ENCODE measurements at regions not wholly inside any gene's neighbourhood (a gene's known extent, or its start where the extent isn't known, plus 50 kb on each side); places are given as distances from the start of the nearest gene placed in this dataset.
"Not testable (repeated sequence)": the region's sequence is repeated elsewhere in the genome, so short reads cannot be mapped to it uniquely, and the experiment has no call there.

DNA sequence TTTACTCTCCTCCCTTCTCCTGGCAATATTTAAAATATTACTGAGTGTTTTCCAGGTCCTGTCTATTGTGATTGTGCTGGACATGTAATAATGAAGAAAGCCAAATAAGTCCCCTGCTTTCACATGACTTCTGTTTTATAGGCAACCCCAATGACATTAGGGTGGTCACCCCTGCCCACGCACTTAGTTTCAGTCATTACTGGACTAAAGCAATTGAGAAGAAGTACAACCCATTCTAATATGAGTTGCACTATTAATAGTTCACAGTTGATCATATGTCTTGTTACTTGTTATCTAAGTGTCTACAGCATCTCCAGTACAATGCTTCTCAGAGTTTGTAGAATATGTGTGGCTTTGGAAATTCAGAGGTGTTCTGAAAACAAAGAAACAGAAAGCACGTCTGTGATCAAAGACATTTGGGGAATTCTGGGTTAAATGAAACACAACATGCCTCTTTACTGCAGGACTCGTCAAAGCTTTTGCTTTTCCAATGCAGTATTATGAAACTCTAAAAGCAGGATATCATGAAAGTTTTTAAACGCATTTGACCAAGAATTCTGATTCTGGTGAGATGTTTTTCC is 789.5 kb downstream of the DHX35 start:
- intact Hi-C loops (cut with micrococcal nuclease): no loop called here
- TF ChIP-seq, protein P1, sequence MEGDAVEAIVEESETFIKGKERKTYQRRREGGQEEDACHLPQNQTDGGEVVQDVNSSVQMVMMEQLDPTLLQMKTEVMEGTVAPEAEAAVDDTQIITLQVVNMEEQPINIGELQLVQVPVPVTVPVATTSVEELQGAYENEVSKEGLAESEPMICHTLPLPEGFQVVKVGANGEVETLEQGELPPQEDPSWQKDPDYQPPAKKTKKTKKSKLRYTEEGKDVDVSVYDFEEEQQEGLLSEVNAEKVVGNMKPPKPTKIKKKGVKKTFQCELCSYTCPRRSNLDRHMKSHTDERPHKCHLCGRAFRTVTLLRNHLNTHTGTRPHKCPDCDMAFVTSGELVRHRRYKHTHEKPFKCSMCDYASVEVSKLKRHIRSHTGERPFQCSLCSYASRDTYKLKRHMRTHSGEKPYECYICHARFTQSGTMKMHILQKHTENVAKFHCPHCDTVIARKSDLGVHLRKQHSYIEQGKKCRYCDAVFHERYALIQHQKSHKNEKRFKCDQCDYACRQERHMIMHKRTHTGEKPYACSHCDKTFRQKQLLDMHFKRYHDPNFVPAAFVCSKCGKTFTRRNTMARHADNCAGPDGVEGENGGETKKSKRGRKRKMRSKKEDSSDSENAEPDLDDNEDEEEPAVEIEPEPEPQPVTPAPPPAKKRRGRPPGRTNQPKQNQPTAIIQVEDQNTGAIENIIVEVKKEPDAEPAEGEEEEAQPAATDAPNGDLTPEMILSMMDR (IDR thresholded peaks at IDR 0.05): no peak
- peaks cover 16% of the 10 kb centered on the region for H3K9me3 Mint-ChIP-seq
- no peak for ATAC-seq
- H3K4me1 Mint-ChIP-seq (ENCODE audit: low read depth): no peaks in the 10 kb centered on the region
- POLR2A ChIA-PET: no interaction called here
- no peak overlapping the region for H3K4me3 Mint-ChIP-seq
- no peaks in the 10 kb centered on the region for H3K36me3 Mint-ChIP-seq (ENCODE audit: low read depth)
- DNase-seq: no peak
- no peak overlapping the region for H3K27ac Mint-ChIP-seq
- CTCF ChIA-PET: no interaction called here
- no peaks in the 10 kb centered on the region for H3K27me3 Mint-ChIP-seq

DNA sequence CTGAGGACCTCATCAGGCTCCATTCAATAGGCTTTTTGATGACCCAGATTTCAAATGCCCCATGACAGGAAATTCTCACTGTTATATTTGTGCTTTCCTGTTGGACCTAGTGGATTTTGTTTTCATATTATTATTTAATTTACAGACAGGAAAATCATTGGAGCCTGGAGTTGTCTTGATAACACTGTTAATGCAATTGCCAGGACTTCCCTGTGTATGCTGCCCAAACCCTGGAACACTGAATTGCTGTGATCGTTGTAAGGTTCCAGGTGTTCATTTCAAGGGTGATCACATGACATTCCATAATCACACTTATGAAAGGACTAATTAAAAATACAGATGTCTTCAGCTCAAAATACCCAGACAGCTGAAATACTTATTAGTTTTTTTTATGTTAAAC is 783.2 kb downstream of the DHX35 start:
- Mint-ChIP-seq H3K4me3 (no peak overlapping the region), H3K27ac (no peak overlapping the region), H3K36me3 (ENCODE audit: low read depth) (no peaks in the 10 kb centered on the region), H3K9me3 (peaks cover 16% of the 10 kb centered on the region), H3K4me1 (ENCODE audit: low read depth) (no peaks in the 10 kb centered on the region), H3K27me3 (no peaks in the 10 kb centered on the region)
- DNase-seq (no peak), ATAC-seq (no peak)
- TF ChIP-seq, protein P1 (IDR thresholded peaks at IDR 0.05): no peak
- ChIA-PET CTCF (no interaction called here), POLR2A (no interaction called here)
- intact Hi-C loops (cut with micrococcal nuclease): no loop called here

DNA sequence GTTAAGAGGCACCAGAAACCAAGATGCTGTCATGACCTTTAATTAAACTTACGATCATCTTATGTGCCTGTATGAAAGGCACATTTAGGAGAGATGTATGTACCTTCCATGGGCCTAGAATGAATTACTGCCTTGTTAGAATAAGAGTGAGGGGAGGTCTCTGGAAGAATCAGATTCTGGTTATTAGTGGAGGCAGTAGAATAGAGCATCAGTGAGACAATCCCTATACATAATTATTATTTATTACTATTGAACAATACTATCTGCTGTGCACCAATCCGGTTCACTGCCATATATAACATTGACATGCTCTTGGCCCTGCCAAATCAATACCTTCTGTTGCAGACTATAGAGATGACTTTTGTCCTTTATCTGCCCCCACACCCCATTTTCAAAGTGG is 776.5 kb downstream of the DHX35 start:
- TF ChIP-seq, protein P1 (IDR thresholded peaks at IDR 0.05): no peak
- no peak for DNase-seq
- no peak for ATAC-seq
- intact Hi-C loops (cut with micrococcal nuclease): no loop called here
- ChIA-PET CTCF (no interaction called here), POLR2A (no interaction called here)
- Mint-ChIP-seq H3K4me1 (ENCODE audit: low read depth) (no peaks in the 10 kb centered on the region), H3K27ac (no peak overlapping the region), H3K9me3 (peaks cover 2% of the 10 kb centered on the region), H3K4me3 (no peak overlapping the region), H3K36me3 (ENCODE audit: low read depth) (no peaks in the 10 kb centered on the region), H3K27me3 (no peaks in the 10 kb centered on the region)

DNA sequence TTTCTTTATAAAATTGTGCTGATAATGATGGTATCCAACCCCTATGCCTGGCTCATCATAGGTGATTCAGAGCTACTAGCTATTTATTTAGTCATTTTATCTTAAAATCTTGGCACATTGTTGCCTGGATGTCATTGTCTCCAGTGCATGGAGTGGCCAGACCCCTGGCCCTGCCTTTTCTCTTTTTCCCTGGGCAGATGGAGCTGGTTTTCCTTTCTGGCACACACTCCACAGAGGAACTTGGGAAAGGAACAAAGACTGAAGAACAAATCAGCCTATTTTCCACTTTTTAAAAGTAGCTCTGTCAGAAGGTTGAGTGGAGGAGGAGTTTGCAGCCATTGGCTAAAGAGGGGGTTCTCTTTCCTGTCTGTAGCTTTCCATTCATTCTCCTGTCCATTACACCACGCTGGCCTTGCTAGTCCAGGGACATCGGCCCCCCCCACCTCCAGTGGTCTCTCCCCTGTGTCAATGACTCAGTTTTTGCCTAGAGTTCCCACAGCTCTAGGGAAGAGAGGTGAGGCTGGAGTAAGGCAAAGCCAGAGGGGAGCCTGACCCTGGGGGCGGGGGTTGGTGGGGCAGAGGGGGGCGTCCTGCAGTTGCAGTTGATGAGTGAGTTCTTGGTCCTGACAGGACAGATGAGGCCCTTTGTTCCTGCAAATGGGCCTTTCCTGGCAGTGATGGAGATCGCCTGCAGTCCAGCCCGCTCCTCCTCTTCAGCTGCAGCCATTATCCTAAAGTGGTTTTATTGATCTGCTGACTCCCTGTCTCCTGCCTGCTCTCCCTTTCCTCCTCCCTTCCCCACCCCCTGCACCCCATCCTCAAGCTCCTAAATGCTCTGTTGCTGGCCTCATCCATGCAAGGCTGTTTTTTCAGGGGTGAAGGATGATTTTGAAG is 774.5 kb downstream of the DHX35 start:
- ChIA-PET CTCF (no interaction called here), POLR2A (no interaction called here)
- Mint-ChIP-seq H3K9me3 (peaks cover 5% of the 10 kb centered on the region), H3K27ac (no peak overlapping the region), H3K27me3 (no peaks in the 10 kb centered on the region), H3K4me3 (no peak overlapping the region), H3K36me3 (ENCODE audit: low read depth) (no peaks in the 10 kb centered on the region), H3K4me1 (ENCODE audit: low read depth) (no peaks in the 10 kb centered on the region)
- DNase-seq: no peak
- ATAC-seq: no peak
- intact Hi-C loops (cut with micrococcal nuclease): no loop called here
- TF ChIP-seq, protein P1 (IDR thresholded peaks at IDR 0.05): no peak

DNA sequence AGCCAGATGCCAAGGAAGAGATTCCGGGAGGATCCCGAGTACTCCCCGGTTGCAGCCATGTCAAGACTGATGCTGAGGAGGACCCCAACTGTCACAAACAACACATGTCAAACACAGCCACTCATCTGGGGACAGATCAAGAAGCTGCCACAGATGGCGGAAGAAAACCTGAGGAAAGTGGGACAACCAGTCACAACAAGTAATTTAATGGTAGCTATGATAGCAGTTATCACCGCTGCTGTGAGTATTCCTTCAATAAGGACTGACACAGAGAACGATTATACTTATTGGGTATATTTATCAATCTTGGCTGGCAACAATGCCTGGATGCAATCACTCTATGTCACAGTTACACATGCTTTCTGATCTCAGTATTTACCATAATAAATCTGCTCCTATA is 763.4 kb downstream of the DHX35 start:
- H3K9me3 Mint-ChIP-seq: peaks cover 45% of the 10 kb centered on the region
- H3K4me1 Mint-ChIP-seq (ENCODE audit: low read depth); DNase-seq; ATAC-seq; intact Hi-C loops (cut with micrococcal nuclease); POLR2A ChIA-PET; H3K4me3 Mint-ChIP-seq; CTCF ChIA-PET; H3K27me3 Mint-ChIP-seq; H3K36me3 Mint-ChIP-seq (ENCODE audit: low read depth); H3K27ac Mint-ChIP-seq: not testable (repeated sequence)

All from activated CD8-positive, alpha-beta T cell treated with anti-CD3 and anti-CD28 coated beads for 36 hours (primary cell).